Thymus (tissue), 11 donors: ENCODE measurements at regions not wholly inside any gene's neighbourhood (a gene's known extent, or its start where the extent isn't known, plus 50 kb on each side); places are given as distances from the start of the nearest gene placed in this dataset.
"Not testable (repeated sequence)": the region's sequence is repeated elsewhere in the genome, so short reads cannot be mapped to it uniquely, and the experiment has no call there.

Experiments used
- DNase-seq, 9 donors: peaks; one replicate each; pipeline ENCODE4 v3.0.0-alpha.2; 2013; ENCODE audit warnings: low spot score in 9 of 9, low read depth in 6 of 9, missing footprints in 1 of 9
- H3K27ac ChIP-seq, 2 donors: one replicate each; pipeline ENCODE4 v1.5.1; 2013; ENCODE audit warnings: control low read depth in 1 of 2, low read depth in 1 of 2, low read length in 1 of 2, mild to moderate bottlenecking in 1 of 2, moderate library complexity in 1 of 2
- H3K27me3 ChIP-seq, 2 donors: one replicate each; pipeline ENCODE4 v1.5.1; 2013; ENCODE audit warnings: low read length in 1 of 2; ENCODE audit not compliant: control insufficient read depth in 2 of 2, insufficient read depth in 1 of 2
- H3K36me3 ChIP-seq, 2 donors: one replicate each; pipeline ENCODE4 v1.5.1; 2013; ENCODE audit warnings: low read length in 1 of 2, mild to moderate bottlenecking in 1 of 2, moderate library complexity in 1 of 2; ENCODE audit not compliant: control insufficient read depth in 2 of 2, insufficient read depth in 2 of 2
- H3K4me1 ChIP-seq, 2 donors: one replicate each; pipeline ENCODE4 v1.5.1; 2013; ENCODE audit warnings: low read length in 2 of 2; ENCODE audit not compliant: control insufficient read depth in 2 of 2, insufficient read depth in 2 of 2
- H3K4me3 ChIP-seq, 2 donors: one replicate each; pipeline ENCODE4 v1.5.1; 2013; ENCODE audit warnings: low read length in 2 of 2, control low read depth in 1 of 2, mild to moderate bottlenecking in 1 of 2
- H3K9me3 ChIP-seq, 2 donors: one replicate each; pipeline ENCODE4 v1.5.1; 2013; ENCODE audit warnings: low read length in 1 of 2, mild to moderate bottlenecking in 1 of 2; ENCODE audit not compliant: control insufficient read depth in 2 of 2, insufficient read depth in 1 of 2
- WGBS: extraction: QIAGEN DNeasy Blood & Tissue Kit; methylation state at CpG from one replicate; pipeline ENCODE4 v1.1.7; 2013; 5-methylcytosine and 5-hydroxymethylcytosine counted together
- donor health status: healthy.

DNA sequence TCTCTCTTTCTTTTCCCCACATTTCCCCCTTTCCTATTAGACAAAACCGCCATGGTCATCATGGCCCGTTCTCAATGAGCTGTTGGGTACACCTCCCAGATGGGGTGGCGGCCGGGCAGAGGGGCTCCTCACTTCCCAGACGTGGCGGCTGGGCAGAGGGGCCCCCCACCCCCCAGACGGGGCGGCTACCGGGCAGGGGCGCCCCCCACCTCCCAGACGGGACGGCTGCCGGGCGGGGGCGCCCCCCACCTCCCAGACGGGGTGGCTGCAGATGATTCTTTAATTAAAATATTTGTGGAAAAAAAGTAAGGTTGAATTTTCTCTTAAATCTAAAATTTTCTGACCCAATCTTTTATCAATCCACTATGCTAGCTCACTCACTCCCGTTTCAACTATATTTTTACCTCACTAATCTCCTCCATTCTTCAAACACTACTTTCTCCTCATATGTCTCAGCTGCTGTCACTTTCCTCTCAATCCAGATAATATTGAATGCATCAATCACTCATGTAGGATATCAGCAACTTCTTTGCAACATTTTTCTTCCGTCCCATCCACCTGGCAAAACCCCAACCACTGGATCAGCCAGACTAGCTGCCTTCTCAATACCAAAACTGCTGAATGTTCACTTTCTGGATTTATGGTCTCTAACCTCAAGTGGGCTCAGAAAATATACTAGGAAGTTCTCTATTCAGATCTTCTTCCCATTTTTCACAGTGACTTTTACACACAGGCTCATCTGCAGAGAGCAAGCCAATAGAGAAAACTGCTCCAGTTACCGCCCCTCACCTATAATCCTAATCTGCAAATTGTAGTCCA, 81.1 kb upstream of the TRIM24 start:
- Histone ChIP-seq H3K4me3 (no peak overlapping the region), H3K36me3 (no peaks in the 10 kb centered on the region), H3K9me3 (no peaks in the 10 kb centered on the region), H3K4me1 (no peaks in the 10 kb centered on the region), H3K27ac (no peak overlapping the region), H3K27me3 (no peaks in the 10 kb centered on the region)
- 95% methylated on average over 19 of the region's 19 CpGs for WGBS
- DNase-seq, result no peak

DNA sequence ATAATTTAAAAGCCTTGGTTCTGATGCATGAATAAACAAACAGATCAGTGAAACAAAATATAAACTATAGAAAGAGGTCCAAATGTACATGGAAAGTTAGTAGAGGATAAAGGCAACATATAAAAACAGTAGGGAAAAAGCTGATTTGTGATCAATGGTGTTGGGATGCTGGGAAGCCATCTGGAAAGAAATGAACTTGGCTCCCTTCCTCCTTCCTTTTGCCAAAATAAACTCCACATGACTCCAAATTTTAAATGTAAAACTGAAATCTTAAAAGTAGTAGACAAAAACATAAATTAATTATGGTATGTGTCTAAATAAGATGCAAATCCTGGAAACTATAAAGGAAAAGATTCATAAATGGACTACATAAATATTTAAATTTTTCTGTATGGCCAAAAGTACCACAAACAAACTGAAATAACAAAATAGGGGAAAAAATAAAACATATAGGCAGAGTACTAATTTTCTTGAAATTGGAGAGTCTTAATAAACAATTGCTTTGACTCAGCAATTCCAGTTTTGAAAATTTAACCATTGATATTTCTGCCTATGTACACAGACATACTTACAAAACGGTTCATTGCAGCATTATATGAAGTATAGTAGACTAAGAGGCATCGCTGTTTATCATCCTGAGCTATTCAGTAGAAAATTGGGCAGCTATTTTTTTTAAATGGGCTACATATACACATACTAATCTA, 77.0 kb upstream of the TRIM24 start:
- Histone ChIP-seq H3K27me3 (no peaks in the 10 kb centered on the region), H3K4me1 (no peaks in the 10 kb centered on the region), H3K4me3 (no peak overlapping the region), H3K9me3 (no peaks in the 10 kb centered on the region), H3K36me3 (no peaks in the 10 kb centered on the region), H3K27ac (no peak overlapping the region)
- 96% methylated on average over 2 of the region's 2 CpGs for whole genome bisulfite sequencing
- DNase-seq, result no peak

DNA sequence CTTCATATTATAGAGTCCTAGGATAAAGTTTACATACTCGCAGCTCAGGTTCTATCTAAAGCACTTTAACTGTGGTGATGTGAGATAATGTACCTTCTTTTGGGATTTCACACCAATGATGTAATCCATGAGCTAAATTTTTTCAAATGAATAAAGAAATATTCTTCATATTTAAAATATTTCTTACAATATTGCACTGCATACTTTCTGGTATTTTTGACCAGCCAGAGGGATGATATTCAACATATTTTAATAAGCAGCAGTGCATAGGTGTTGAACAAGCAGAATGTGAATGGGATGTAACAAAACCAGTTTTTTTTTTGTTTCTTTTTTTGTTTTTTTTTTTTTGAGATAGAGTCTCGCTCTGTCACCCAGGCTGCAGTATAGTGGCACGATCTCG, 73.2 kb upstream of the TRIM24 start:
- Histone ChIP-seq H3K9me3 (no peaks in the 10 kb centered on the region), H3K27me3 (no peaks in the 10 kb centered on the region), H3K4me3 (no peak overlapping the region), H3K4me1 (no peaks in the 10 kb centered on the region), H3K36me3 (no peaks in the 10 kb centered on the region), H3K27ac (no peak overlapping the region)
- DNase-seq, result no peak
- 94% methylated on average over 4 of the region's 4 CpGs for WGBS

DNA sequence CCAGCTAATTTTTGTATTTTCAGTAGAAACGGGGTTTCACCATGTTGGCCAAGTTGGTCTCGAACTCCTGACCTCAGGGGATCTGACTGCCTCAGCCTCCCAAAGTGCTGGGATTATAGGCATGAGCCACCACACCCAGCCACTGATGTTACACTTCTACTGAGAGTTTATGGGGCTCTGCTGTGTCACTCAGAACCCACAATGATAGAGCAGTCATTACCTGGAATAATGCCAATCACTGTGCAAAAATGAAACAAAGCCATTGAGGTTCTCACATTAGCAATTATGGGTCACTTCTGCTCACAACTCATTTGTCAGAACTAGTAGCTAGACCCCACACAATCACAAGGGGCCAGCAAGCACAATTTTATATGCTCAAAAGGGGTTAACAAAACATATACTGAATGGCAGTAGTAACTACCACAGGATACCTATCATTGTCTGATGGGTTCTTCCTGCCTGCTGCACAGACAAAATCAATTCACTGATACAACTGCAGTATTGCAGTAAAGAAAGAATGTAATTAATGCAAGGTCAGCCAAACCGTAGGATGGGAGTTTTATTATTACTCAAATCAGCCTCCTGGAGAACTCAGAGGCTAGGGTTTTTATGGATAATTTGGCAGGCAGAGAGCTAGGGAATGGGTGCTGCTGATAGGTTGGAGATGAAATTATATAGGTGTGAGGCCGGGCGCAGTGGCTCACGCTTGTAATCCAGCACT, 72.1 kb upstream of the TRIM24 start:
- Histone ChIP-seq H3K27me3 (no peaks in the 10 kb centered on the region), H3K4me1 (no peaks in the 10 kb centered on the region), H3K36me3 (no peaks in the 10 kb centered on the region), H3K4me3 (no peak overlapping the region), H3K9me3 (no peaks in the 10 kb centered on the region), H3K27ac (no peak overlapping the region)
- DNase-seq, result no peak
- WGBS, result 97% methylated on average over 6 of the region's 6 CpGs

- Histone ChIP-seq H3K4me1 (no peaks in the 10 kb centered on the region), H3K27ac (no peak overlapping the region), H3K4me3 (no peak overlapping the region), H3K9me3 (no peaks in the 10 kb centered on the region), H3K36me3 (no peaks in the 10 kb centered on the region), H3K27me3 (no peaks in the 10 kb centered on the region)
- WGBS, result 100% methylated on average over 1 of the region's 1 CpG
- no peak for DNase-seq
These were observed 71.2 kb upstream of the TRIM24 start for GRCh38 chr7:138388673-138389491.

DNA sequence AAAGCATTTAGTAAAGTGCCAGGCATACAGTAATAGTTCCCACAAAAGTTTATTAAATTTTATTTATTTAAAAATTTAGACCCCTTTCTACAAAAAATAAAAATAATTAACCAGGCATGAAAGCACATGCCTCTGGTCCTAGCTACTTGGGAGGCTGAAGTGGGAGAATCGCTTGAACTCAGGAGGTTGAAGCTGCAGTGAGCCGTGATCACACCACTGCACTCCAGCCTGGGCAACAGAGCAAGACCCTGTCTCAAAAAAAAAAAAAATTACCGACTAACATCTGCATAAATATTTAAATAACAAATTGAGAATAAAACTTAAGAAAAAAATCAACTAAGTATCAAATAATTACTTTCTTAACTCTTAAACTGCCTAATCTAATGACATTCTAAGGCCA, 64.3 kb upstream of the TRIM24 start:
- no peaks in the 10 kb centered on the region for H3K4me1 ChIP-seq
- no peak for DNase-seq
- 65% methylated on average over 3 of the region's 3 CpGs for WGBS
- H3K27me3 ChIP-seq, result no peaks in the 10 kb centered on the region
- no peaks in the 10 kb centered on the region for H3K36me3 ChIP-seq
- H3K4me3 ChIP-seq, result no peak overlapping the region
- no peak overlapping the region for H3K27ac ChIP-seq
- H3K9me3 ChIP-seq, result no peaks in the 10 kb centered on the region

DNA sequence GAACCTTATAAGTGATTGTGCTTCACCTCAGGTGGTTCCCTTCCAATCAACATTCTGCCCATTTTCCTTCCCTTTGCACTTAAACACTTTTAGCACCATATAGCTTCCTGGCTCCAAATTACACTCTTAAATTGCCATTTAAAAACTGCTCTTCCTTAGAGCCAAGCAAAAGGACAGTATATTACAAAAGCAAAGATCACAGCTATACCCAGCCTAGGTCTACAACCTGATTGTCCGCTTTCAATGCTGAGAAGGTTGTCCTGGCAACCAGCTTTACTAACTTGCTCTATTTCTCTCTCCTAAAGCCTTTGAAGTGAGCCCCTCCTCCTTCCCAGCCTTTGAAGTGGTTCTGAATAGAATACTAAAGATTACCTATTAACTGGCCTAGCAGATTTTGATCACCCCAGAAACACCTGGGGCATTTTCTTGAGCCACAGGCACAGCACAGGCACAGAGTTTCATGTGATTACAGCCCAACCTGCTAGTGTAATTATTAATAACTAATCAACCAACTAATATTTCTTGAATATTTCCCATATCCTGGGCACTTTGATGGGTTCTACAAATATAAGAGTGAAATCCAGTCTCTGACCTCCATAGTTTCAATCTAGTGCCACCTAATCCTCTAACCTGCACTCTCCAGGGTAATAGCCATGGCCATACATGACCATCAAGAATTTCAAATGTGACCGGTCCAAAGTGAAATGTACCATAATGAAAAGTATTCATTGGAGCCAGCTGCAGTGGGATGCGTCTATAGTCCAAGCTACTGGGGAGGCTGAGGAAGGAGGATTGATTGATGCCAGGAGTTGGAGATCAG, 63.6 kb upstream of the TRIM24 start:
- 97% methylated on average over 3 of the region's 3 CpGs for whole genome bisulfite sequencing

DNA sequence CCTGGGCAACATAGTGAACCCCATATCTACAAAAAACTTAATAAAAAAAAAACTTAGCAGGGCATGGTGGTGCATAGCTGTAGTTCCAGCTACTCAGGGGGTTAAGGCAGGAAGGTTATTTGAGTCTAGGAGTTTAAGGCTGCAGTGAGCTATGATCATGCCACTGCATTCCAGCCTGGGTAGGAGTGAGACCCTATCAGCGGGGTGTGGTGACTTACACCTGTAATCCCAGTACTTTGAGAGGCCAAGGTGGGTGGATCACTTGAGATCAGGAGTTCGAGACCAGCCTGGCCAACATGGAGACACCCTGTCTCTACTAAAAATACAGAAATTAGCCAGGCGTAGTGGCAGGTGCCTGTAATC, 63.0 kb upstream of the TRIM24 start:
- not testable (repeated sequence) for H3K4me3 ChIP-seq, H3K9me3 ChIP-seq, DNase-seq, H3K36me3 ChIP-seq, H3K4me1 ChIP-seq, H3K27ac ChIP-seq, H3K27me3 ChIP-seq
- 96% methylated on average over 3 of the region's 3 CpGs for WGBS

More for the DNA sequence above, 63.6 kb upstream of the TRIM24 start:
- Histone ChIP-seq H3K4me3 (no peak overlapping the region), H3K36me3 (no peaks in the 10 kb centered on the region), H3K27ac (no peak overlapping the region), H3K9me3 (no peaks in the 10 kb centered on the region), H3K4me1 (no peaks in the 10 kb centered on the region), H3K27me3 (no peaks in the 10 kb centered on the region)
- DNase-seq, result no peak
